Trophoblast cell (in vitro differentiated cells and primary cell): ENCODE measurements at regions not wholly inside any gene's neighbourhood (a gene's known extent, or its start where the extent isn't known, plus 50 kb on each side); places are given as distances from the start of the nearest gene placed in this dataset.

ENCODE experiments used
- DNase-seq, 2 donors: peaks; one replicate each; pipeline ENCODE4 v3.0.0-alpha.2; 2016
- H2AFZ ChIP-seq: 2 replicates; pipeline ENCODE4 v1.6.1; 2013; ENCODE audit warnings: low read length, moderate library complexity, mild to moderate bottlenecking; ENCODE audit not compliant: insufficient read depth, poor library complexity
- H2AK5ac ChIP-seq: 2 replicates; pipeline ENCODE4 v1.6.1; 2013; ENCODE audit warnings: mild to moderate bottlenecking, low read length
- H2BK120ac ChIP-seq: 2 replicates; pipeline ENCODE4 v1.6.1; 2013; ENCODE audit warnings: low read length, mild to moderate bottlenecking, moderate library complexity; ENCODE audit not compliant: insufficient read depth, poor library complexity
- H2BK12ac ChIP-seq: 2 replicates; pipeline ENCODE4 v1.6.1; 2013; ENCODE audit warnings: mild to moderate bottlenecking, low read length, moderate library complexity
- H2BK5ac ChIP-seq: 2 replicates; pipeline ENCODE4 v1.6.1; 2013; ENCODE audit warnings: low read length, low read depth, moderate library complexity, mild to moderate bottlenecking; ENCODE audit not compliant: poor library complexity
- H3K14ac ChIP-seq: 2 replicates; pipeline ENCODE4 v1.6.1; 2013; ENCODE audit warnings: mild to moderate bottlenecking, low read length
- H3K18ac ChIP-seq: 2 replicates; pipeline ENCODE4 v1.6.1; 2013; ENCODE audit warnings: mild to moderate bottlenecking, low read length
- H3K23ac ChIP-seq: 2 replicates; pipeline ENCODE4 v1.6.1; 2013; ENCODE audit warnings: low read length
- H3K27ac ChIP-seq: 2 replicates; pipeline ENCODE4 v1.5.1; 2013; ENCODE audit warnings: low read depth, mild to moderate bottlenecking, inconsistent platforms, low read length, moderate library complexity
- H3K27me3 ChIP-seq: 2 replicates; pipeline ENCODE4 v1.6.1; 2013; ENCODE audit warnings: inconsistent platforms, mild to moderate bottlenecking, low read length, moderate library complexity; ENCODE audit not compliant: insufficient read depth
- H3K36me3 ChIP-seq, 2 experiments: 1 replicate in 1 of 2; 2 replicates in 1 of 2; pipeline ENCODE4 v1.6.1; 2013; ENCODE audit warnings: low read length in 2 of 2, mild to moderate bottlenecking in 2 of 2, moderate library complexity in 1 of 2; ENCODE audit not compliant: insufficient read depth in 2 of 2, control insufficient read depth in 1 of 2
- H3K4ac ChIP-seq: 2 replicates; pipeline ENCODE4 v1.6.1; 2013; ENCODE audit warnings: low read depth, mild to moderate bottlenecking, low read length, moderate library complexity
- H3K4me1 ChIP-seq, 2 experiments: 1 replicate in 1 of 2; 2 replicates in 1 of 2; pipeline ENCODE4 v1.6.1; 2013; ENCODE audit warnings: low read length in 2 of 2, mild to moderate bottlenecking in 2 of 2, moderate library complexity in 1 of 2; ENCODE audit not compliant: insufficient read depth in 2 of 2, control insufficient read depth in 1 of 2
- H3K4me2 ChIP-seq: 2 replicates; pipeline ENCODE4 v1.6.1; 2013; ENCODE audit warnings: inconsistent platforms, mild to moderate bottlenecking, low read length, moderate library complexity
- H3K4me3 ChIP-seq: 2 replicates; pipeline ENCODE4 v1.5.1; 2013; ENCODE audit warnings: mild to moderate bottlenecking, low read depth, low read length, inconsistent platforms
- H3K79me1 ChIP-seq: one replicate; pipeline ENCODE4 v1.6.1; 2013; ENCODE audit warnings: low read length
- H3K79me2 ChIP-seq: 2 replicates; pipeline ENCODE4 v1.6.1; 2013; ENCODE audit warnings: low read length, mild to moderate bottlenecking; ENCODE audit not compliant: control insufficient read depth, insufficient read depth, poor library complexity
- H3K9ac ChIP-seq: 2 replicates; pipeline ENCODE4 v1.6.1; 2013; ENCODE audit warnings: mild to moderate bottlenecking, low read length
- H3K9me3 ChIP-seq: 2 replicates; pipeline ENCODE4 v1.6.1; 2013; ENCODE audit warnings: low read depth, mild to moderate bottlenecking, control low read depth, inconsistent platforms, low read length; ENCODE audit not compliant: insufficient read depth
- H4K12ac ChIP-seq: 2 replicates; pipeline ENCODE4 v1.6.1; 2013; ENCODE audit warnings: low read depth, mild to moderate bottlenecking, low read length, moderate library complexity
- H4K8ac ChIP-seq: 2 replicates; pipeline ENCODE4 v1.6.1; 2013; ENCODE audit warnings: low read depth, mild to moderate bottlenecking, low read length, moderate library complexity
- H4K91ac ChIP-seq: one replicate; pipeline ENCODE4 v1.6.1; 2013; ENCODE audit warnings: low read depth, mild to moderate bottlenecking, low read length, moderate library complexity
- WGBS: extraction: QIAGEN DNeasy Blood & Tissue Kit; methylation state at CpG from one replicate; pipeline ENCODE4 v1.1.7; 2013; ENCODE audit warnings: missing lambda C conversion rate; ENCODE audit not compliant: insufficient read length, insufficient coverage; ENCODE audit errors: extremely low coverage; 5-methylcytosine and 5-hydroxymethylcytosine counted together

DNA sequence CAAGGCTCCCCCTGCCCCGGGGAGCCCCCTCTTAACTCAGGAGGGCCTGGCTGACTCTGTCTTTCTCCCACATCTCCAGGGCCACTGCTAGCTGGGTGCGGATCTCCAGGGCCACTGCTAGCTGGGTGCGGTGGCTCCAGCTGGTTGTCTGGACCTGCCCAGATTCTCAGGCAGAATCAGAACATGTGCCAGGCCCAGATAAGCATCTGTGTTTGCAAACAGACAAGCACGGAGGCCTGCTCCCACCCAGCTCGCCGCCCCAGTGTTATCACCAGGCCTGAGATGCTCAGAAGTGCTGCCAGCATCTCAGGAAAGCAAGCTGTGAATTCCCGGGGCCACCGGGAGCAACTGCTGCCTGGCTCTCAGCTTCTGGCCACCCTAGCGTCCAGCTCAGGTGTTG is 98.4 kb upstream of the FZD10 start:
- no peak overlapping the region for H4K8ac ChIP-seq
- no peak overlapping the region for H3K4ac ChIP-seq
- H3K79me1 ChIP-seq: no peaks in the 10 kb centered on the region
- H3K23ac ChIP-seq: no peak overlapping the region
- no CpG with 5 or more reads among the region's 9 CpGs for WGBS
- H3K4me3 ChIP-seq: no peak overlapping the region
- H2AK5ac ChIP-seq: no peak overlapping the region
- H2AFZ ChIP-seq: no peak overlapping the region
- H3K27ac ChIP-seq: no peak overlapping the region
- H3K9ac ChIP-seq: no peak overlapping the region
- H3K9me3 ChIP-seq: peaks cover 4% of the 10 kb centered on the region
- H3K36me3 ChIP-seq: no peaks in the 10 kb centered on the region
- H4K91ac ChIP-seq: no peak overlapping the region
- H2BK120ac ChIP-seq: no peak overlapping the region
- H3K4me1 ChIP-seq: no peaks in the 10 kb centered on the region
- no peaks in the 10 kb centered on the region for H3K27me3 ChIP-seq
- H2BK12ac ChIP-seq: no peak overlapping the region
- no peak overlapping the region for H2BK5ac ChIP-seq
- H3K18ac ChIP-seq: no peak overlapping the region
- no peaks in the 10 kb centered on the region for H3K79me2 ChIP-seq
- no peak overlapping the region for H3K4me2 ChIP-seq
- H3K14ac ChIP-seq: no peak overlapping the region
- H4K12ac ChIP-seq: no peak overlapping the region
- DNase-seq: no peak

DNA sequence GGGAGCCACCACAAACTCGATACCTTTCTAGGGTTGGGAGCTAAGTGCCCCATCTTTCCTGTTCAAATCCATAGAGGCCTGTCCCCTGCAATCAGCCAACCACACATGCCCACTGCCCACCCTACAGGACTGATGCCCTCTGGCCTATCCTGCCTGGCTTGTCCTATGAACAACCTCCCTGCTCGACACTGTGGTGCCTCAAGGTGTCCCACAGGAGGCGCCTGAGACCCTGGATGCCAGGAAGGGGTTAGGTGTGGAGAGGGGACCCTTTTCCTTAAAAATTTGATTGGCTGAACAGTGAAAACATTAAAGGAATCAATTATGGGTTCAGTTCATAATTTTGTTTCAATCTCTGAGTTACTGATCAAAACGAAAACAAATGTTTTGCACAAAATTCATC is 97.3 kb upstream of the FZD10 start:
- no CpG with 5 or more reads among the region's 4 CpGs for WGBS

GRCh38 chr12:130066742-130067141 is 95.5 kb upstream of the FZD10 start:
- no peak overlapping the region for H4K8ac ChIP-seq
- no peak overlapping the region for H2BK12ac ChIP-seq
- H4K12ac ChIP-seq: no peak overlapping the region
- WGBS: no CpG with 5 or more reads among the region's 5 CpGs
- H2BK120ac ChIP-seq: no peak overlapping the region
- H4K91ac ChIP-seq: no peak overlapping the region
- no peak overlapping the region for H3K14ac ChIP-seq
- H3K4ac ChIP-seq: no peak overlapping the region
- H2AFZ ChIP-seq: no peak overlapping the region
- no peak overlapping the region for H3K27ac ChIP-seq
- H3K79me1 ChIP-seq: no peaks in the 10 kb centered on the region
- H2BK5ac ChIP-seq: no peak overlapping the region
- DNase-seq: no peak
- H3K9me3 ChIP-seq: peaks cover 2% of the 10 kb centered on the region
- H3K4me3 ChIP-seq: no peak overlapping the region
- H3K27me3 ChIP-seq: no peaks in the 10 kb centered on the region
- no peaks in the 10 kb centered on the region for H3K36me3 ChIP-seq
- H3K4me1 ChIP-seq: no peaks in the 10 kb centered on the region
- no peak overlapping the region for H3K9ac ChIP-seq
- H3K18ac ChIP-seq: no peak overlapping the region
- no peak overlapping the region for H3K23ac ChIP-seq
- H3K79me2 ChIP-seq: no peaks in the 10 kb centered on the region
- H2AK5ac ChIP-seq: no peak overlapping the region
- no peak overlapping the region for H3K4me2 ChIP-seq

More for the DNA sequence above, 97.3 kb upstream of the FZD10 start:
- H2BK120ac ChIP-seq: no peak overlapping the region
- no peaks in the 10 kb centered on the region for H3K79me2 ChIP-seq
- H3K79me1 ChIP-seq: no peaks in the 10 kb centered on the region
- no peak overlapping the region for H2BK5ac ChIP-seq
- H2AK5ac ChIP-seq: no peak overlapping the region
- H3K9ac ChIP-seq: no peak overlapping the region
- no peak overlapping the region for H3K18ac ChIP-seq
- H3K14ac ChIP-seq: no peak overlapping the region
- no peak overlapping the region for H3K27ac ChIP-seq
- no peak overlapping the region for H3K4ac ChIP-seq
- no peak overlapping the region for H4K12ac ChIP-seq
- H4K8ac ChIP-seq: no peak overlapping the region
- no peak overlapping the region for H3K4me2 ChIP-seq
- no peak overlapping the region for H3K4me3 ChIP-seq
- H3K36me3 ChIP-seq: no peaks in the 10 kb centered on the region
- DNase-seq: no peak
- H4K91ac ChIP-seq: no peak overlapping the region
- H3K23ac ChIP-seq: no peak overlapping the region
- H2AFZ ChIP-seq: no peak overlapping the region
- H2BK12ac ChIP-seq: no peak overlapping the region
- no peaks in the 10 kb centered on the region for H3K27me3 ChIP-seq
- H3K4me1 ChIP-seq: no peaks in the 10 kb centered on the region
- peaks cover 4% of the 10 kb centered on the region for H3K9me3 ChIP-seq

DNA sequence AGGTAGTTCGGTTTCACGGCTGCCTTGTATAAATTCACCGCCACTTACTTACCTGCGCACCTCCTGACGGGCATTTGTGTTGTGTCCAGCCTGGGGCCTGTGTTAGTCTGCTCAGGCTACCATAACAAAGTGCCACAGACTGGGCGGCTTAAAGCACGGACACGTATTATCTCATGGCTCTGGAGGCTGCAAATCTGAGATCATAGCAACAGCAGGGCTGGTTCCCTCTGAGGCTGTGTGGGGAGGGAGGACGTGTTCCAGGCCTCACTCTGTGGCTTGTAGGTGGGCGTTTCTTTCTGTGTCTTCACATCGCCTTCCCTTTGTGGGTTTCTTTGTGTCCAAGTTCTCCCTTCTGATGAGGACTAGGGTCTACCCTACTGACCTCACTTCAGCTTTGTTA is 93.5 kb upstream of the FZD10 start:
- WGBS: no CpG with 5 or more reads among the region's 11 CpGs
- no peak overlapping the region for H3K18ac ChIP-seq
- no peak for DNase-seq

More for the DNA sequence above, 93.5 kb upstream of the FZD10 start:
- no peaks in the 10 kb centered on the region for H3K79me2 ChIP-seq
- H3K4me2 ChIP-seq: no peak overlapping the region
- no peak overlapping the region for H2AFZ ChIP-seq
- no peak overlapping the region for H3K9ac ChIP-seq
- H4K91ac ChIP-seq: no peak overlapping the region
- no peaks in the 10 kb centered on the region for H3K4me1 ChIP-seq
- peaks cover 2% of the 10 kb centered on the region for H3K9me3 ChIP-seq
- no peaks in the 10 kb centered on the region for H3K36me3 ChIP-seq
- no peak overlapping the region for H4K8ac ChIP-seq
- no peak overlapping the region for H3K27ac ChIP-seq
- H2BK5ac ChIP-seq: no peak overlapping the region
- no peaks in the 10 kb centered on the region for H3K79me1 ChIP-seq
- no peak overlapping the region for H3K4ac ChIP-seq
- H4K12ac ChIP-seq: no peak overlapping the region
- H2AK5ac ChIP-seq: no peak overlapping the region
- no peak overlapping the region for H2BK12ac ChIP-seq
- no peak overlapping the region for H3K4me3 ChIP-seq
- H3K27me3 ChIP-seq: no peaks in the 10 kb centered on the region
- H2BK120ac ChIP-seq: no peak overlapping the region
- no peak overlapping the region for H3K23ac ChIP-seq
- no peak overlapping the region for H3K14ac ChIP-seq
